ENCODE measurements at regions not wholly inside any gene's neighbourhood (a gene's known extent, or its start where the extent isn't known, plus 50 kb on each side); places are given as distances from the start of the nearest gene placed in this dataset.

DNA sequence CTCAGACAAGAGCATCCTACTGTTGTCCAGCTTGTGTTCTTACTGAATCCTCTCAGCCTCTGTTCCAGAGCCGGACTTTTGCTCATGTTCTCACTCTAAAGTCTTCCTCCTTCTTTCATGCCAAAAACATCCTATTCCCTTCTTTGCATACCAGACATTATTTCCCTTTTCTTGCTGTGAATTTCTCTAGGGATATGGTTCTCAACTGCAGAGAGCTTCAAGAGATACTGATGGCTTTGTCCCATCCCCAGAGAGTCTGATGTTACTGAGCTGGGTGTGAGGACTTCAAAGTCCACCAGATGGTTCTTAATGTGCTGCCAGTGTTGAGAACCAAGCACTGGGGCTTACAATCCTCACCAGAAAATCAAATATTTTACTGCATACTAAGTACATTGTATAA lies 98.6 kb upstream of the FER start:
- ATAC-seq, result no peak

GRCh38 chr5:108642170-108642906 lies 105.4 kb upstream of the FER start:
- ATAC-seq, result peak; percentile 57 to 64

- ATAC-seq, result no peak
Observed at GRCh38 chr5:108641596-108641995, 106.1 kb upstream of the FER start.

GRCh38 chr5:108639366-108639765 lies 108.3 kb upstream of the FER start:
- no peak for ATAC-seq

DNA sequence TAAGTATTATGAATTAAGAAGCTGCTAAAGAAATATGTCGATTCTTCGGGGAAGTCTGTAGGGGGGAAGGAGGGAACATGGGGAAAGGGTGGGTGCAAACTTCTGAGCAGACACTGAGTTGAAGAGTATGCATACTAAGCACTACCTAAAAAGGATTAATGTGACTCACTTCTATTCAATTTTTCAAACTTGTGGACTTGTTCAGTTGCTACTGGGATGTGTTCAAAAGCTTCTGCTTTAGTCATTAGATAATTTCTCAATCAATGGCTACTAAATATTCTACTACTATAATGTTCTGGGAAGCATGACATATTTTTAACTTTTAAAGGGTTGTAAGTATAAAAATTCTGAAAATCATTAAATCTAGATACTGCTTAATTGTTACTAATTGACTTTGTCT lies 109.7 kb upstream of the FER start:
- ATAC-seq, result no peak

GRCh38 chr5:108637134-108637533 lies 110.6 kb upstream of the FER start:
- ATAC-seq, result no peak

- ATAC-seq, result no peak
Observed at GRCh38 chr5:108636135-108636853, 111.4 kb upstream of the FER start.

DNA sequence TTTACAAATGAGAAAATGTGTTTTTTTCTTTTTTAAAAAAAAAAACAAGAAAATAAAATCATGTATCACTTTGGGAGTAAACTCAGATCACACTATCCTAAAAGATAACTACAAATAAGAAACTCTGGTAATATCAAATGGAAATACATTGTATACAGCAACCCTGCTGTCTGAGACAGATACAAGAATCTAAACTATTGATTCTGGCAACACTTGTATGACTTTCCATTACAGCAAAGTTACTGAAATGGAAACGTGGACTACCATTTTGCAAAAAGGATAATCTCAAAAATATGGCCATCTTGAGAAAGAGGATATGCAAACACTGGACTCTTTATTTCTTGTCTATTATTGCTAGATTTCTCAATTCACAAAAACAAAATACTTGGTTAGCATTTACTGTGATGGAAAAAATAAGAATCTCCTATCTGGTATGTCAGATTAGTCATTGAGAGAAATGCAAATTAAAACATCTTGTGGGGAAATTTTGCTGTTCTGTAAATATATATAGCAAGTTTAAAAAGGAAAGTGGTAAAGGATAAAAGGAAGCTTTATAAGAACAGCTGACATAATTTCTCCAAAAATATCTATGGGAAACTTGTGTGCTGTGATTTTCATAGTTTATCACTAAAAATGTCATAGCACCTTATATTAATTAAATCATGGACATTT lies 112.9 kb upstream of the FER start:
- ATAC-seq, result no peak

DNA sequence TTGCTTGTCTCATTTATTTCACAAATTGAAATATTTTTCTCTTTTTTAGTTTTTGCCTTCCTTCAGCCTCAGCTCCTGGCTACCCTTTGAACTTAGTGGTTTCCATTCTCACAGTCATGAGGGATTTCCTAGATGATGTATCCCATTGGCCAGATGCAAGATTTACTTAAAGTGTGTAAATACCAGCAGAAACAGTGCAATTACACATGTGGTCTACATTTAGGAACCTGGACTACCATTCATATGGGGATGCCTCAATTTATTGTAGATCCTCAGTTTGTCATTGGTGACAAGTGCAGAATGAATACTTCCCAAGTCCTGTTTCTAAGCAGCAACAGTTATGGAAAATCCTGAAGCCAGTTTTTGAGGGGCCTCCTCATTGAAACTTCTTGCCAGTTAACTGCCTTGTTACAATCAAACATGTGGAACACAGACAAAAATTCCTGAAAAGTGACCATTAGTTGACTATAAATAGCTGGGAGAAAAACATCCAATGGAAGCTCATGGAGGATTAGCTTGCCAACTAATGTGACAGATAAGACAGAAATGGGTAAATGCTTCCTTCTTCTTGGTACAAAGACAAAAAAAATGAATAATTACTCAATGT lies 113.6 kb upstream of the FER start:
- no peak for ATAC-seq

DNA sequence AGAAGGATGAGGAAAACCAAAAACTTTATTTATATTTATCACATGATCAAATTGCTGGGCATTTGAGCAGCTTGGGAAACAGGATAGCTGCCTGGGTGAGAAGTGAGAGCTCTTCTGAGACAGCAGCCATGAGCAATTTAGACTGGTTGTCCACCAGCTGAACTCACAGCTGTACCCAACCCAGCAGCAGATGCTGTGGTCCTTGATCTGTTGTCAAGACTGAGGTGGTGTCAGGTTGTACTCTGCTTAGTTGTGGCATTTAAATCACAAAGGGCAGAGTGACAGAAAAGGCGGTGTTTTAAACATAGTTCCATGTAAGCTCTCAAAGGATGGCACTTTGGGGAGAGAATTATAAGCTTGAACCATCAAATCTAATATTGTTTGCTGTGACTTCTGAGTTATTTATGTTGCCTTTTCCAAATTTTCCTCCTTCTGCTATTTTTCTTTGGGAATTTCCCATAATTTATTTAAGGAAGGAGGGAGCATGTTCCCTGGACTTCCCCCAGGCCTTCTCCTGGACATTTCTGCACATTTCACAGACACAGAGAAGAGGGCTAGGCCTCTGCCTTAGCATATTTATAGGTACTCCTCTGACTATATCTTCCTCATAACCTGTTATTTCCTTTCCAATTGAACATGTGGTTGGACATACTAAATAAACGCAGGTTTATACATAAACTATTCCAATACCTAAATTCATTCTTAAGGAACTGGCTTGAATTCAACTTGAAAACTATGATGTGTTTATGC lies 117.7 kb upstream of the FER start:
- ATAC-seq, result no peak

DNA sequence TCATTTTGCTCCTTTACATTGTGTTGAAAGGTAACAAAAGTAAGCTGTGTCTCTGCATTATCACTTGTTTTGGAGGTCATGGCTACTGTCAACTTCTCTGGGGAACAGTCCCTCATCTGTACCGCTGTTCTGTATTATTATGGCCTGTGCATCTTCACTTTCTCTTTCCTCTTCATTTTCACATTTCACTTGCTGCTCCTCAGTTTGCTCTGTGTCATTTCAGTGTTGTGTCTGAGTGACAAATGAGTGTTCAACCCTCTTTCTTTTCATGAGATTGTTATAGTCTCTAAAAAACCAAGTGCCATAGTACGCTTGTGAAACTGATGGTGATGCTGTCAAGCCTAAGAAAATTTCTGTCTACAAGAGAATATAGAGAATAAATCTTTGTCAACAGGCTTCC lies 122.0 kb upstream of the FER start:
- no peak for ATAC-seq

DNA sequence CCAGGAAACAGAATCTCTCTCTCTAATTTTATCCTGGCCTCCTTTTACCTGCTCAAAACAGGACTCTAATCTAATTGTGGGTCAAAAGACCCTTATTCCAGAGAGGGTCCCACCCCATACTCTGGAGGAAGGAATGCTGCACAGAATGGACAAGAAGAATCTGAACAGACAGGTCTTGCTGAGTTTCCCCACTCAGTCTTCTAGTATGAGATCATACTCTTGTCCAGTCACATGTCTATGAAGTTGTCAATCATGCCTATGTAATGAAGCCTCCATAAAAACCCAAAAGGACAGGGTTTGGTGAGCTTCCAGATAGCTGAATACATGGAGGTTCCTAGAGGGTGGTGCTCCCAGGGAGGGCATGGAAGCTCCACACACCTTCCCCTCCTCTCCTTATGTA lies 123.9 kb upstream of the FER start:
- no peak for ATAC-seq

GRCh38 chr5:108620516-108620915 lies 127.2 kb upstream of the FER start:
- ATAC-seq, result no peak

DNA sequence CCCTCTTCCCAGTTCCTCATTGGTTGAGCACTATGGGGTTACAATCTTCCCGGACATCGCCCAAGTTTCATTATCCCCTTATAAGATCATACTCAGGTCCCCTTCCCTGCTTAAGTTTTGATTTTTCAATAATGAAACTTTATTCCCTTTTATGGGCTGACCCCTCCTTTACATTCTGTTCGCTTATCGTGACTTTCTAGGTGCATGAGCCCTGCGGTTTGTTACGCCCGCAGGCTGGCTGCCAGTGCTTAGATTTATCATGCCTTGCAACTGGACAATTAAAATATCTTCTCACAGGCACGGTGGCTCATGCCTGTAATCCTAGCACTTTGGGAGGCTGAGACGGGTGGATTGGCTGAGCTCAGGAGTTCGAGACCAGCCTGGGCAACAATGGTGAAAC lies 127.9 kb upstream of the FER start:
- no peak for ATAC-seq

GRCh38 chr5:108617467-108618435 lies 129.9 kb upstream of the FER start:
- no peak for ATAC-seq

DNA sequence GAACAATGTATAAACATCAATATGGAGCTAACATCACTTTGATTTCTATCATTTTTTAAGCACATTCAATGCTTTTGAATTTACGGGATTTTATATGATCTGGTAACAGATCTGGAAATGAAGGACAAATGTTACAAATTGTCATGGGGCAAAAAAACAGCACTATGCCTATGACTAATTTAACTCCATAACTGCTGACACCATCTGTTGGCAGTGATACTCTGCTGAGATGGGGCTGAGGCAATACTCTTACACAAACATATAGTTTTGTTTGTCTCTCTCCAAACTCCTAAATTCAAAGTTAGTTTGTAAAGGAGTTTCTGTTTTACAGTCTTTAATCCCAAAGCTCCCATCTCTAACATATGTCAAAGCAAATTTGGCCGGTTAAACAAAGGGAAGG lies 132.5 kb upstream of the FER start:
- ATAC-seq, result no peak

DNA sequence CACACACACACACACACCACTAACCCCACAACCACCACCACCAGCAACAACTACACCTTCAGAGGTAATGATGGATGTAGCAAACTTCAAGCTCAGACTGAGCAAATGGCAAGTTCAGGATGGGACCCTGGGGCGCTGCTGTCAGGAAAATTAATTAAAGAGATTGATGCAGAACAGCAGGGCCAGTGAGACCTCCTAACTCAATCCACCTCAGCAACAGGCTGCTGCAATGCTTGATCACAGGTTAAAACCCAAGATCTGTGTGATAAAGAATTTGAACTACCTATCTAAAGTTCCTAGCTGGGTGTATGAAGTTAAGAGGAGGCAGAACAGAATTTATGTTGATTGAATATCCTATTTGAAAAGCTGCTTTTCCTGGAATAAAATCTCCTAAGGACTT lies 140.3 kb upstream of the FER start:
- no peak for ATAC-seq

DNA sequence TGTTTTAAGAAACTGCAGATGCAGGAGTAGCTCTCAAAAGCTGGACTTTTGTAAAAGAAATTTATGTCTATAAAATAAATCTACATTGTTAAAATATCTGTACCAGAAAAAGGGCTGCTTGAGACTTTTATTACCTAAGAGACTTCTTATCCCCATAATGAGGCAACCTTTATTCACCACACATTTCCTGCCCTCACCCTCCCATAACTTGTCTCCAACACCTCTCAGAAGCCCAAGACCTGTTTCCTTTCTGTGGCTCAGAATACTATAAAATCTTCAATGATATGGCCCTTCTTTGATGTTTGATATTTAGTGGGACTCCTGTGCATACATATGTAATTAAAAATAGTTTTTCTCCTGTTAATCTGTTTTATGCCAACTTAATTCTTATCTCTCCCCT lies 141.5 kb upstream of the FER start:
- ATAC-seq, result no peak

GRCh38 chr5:108602830-108603229 lies 144.9 kb upstream of the FER start:
- ATAC-seq, result no peak

DNA sequence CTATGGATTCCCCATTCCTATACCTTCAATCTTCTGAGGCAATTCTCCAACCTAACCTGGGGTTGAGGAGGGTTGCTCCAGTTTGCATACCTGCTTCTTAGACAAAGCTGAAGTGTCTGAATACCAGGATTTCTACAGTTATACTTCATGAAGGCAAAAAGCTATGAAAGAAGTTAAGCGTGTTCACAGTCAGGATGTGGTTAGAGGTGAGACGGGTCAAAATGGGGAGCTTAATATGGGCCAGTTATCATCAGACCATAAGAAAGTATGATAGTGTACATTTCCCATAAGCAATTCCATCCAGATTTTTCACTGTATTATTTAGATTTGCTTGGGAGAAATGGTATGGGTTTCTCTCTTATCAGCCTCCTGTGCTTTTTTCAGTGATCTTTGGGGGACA lies 156.9 kb upstream of the FER start:
- ATAC-seq, result no peak

- no peak for ATAC-seq
Observed at GRCh38 chr5:108588323-108588722, 159.4 kb upstream of the FER start.

- no peak for ATAC-seq
Observed at GRCh38 chr5:108587821-108588220, 159.9 kb upstream of the FER start.

All from activated CD4-positive, CD25-positive, alpha-beta regulatory T cell treated with anti-CD3 and anti-CD28 coated beads, Interleukin-2, amount 50 U/mL, for 24 hours (primary cell).